ENCODE measurements at regions not wholly inside any gene's neighbourhood (a gene's known extent, or its start where the extent isn't known, plus 50 kb on each side); places are given as distances from the start of the nearest gene placed in this dataset.
"Not testable (repeated sequence)": the region's sequence is repeated elsewhere in the genome, so short reads cannot be mapped to it uniquely, and the experiment has no call there.

- H3K36me3 Mint-ChIP-seq (ENCODE audit: low read depth, unreplicated experiment); H3K9me3 Mint-ChIP-seq (ENCODE audit: unreplicated experiment); H3K27ac Mint-ChIP-seq (ENCODE audit: unreplicated experiment); H3K4me1 Mint-ChIP-seq (ENCODE audit: unreplicated experiment); H3K4me3 Mint-ChIP-seq (ENCODE audit: unreplicated experiment); H3K27me3 Mint-ChIP-seq (ENCODE audit: unreplicated experiment); DNase-seq (ENCODE audit: low spot score): not testable (repeated sequence)
- peak; percentile 85 for TF ChIP-seq CTCF (IDR thresholded peaks at IDR 0.05; ENCODE audit: unreplicated experiment)
Measured at GRCh38 chr5:62224987-62225601, 80.9 kb upstream of the KIF2A start.

GRCh38 chr5:62230876-62231388 is 75.1 kb upstream of the KIF2A start:
- not testable (repeated sequence) for H3K27me3 Mint-ChIP-seq (ENCODE audit: unreplicated experiment); H3K27ac Mint-ChIP-seq (ENCODE audit: unreplicated experiment); H3K9me3 Mint-ChIP-seq (ENCODE audit: unreplicated experiment)

GRCh38 chr5:62231576-62231975 is 74.4 kb upstream of the KIF2A start:
- no peak overlapping the region for H3K27ac Mint-ChIP-seq (ENCODE audit: unreplicated experiment)
- no peak for DNase-seq (ENCODE audit: low spot score)
- H3K27me3 Mint-ChIP-seq (ENCODE audit: unreplicated experiment) = no peaks in the 10 kb centered on the region
- no peak for TF ChIP-seq CTCF (IDR thresholded peaks at IDR 0.05; ENCODE audit: unreplicated experiment)
- H3K4me1 Mint-ChIP-seq (ENCODE audit: unreplicated experiment) = peaks cover 10% of the 10 kb centered on the region
- no peak overlapping the region for H3K4me3 Mint-ChIP-seq (ENCODE audit: unreplicated experiment)
- no peaks in the 10 kb centered on the region for H3K36me3 Mint-ChIP-seq (ENCODE audit: low read depth, unreplicated experiment)
- no peaks in the 10 kb centered on the region for H3K9me3 Mint-ChIP-seq (ENCODE audit: unreplicated experiment)

More at GRCh38 chr5:62230876-62231388, 75.1 kb upstream of the KIF2A start:
- H3K4me1 Mint-ChIP-seq (ENCODE audit: unreplicated experiment) = peaks cover 10% of the 10 kb centered on the region
- not testable (repeated sequence) for H3K36me3 Mint-ChIP-seq (ENCODE audit: low read depth, unreplicated experiment); DNase-seq (ENCODE audit: low spot score); H3K4me3 Mint-ChIP-seq (ENCODE audit: unreplicated experiment)

GRCh38 chr5:62232218-62232617 is 73.8 kb upstream of the KIF2A start:
- H3K4me1 Mint-ChIP-seq (ENCODE audit: unreplicated experiment) = peaks cover 10% of the 10 kb centered on the region
- H3K36me3 Mint-ChIP-seq (ENCODE audit: low read depth, unreplicated experiment); H3K27me3 Mint-ChIP-seq (ENCODE audit: unreplicated experiment); H3K4me3 Mint-ChIP-seq (ENCODE audit: unreplicated experiment); DNase-seq (ENCODE audit: low spot score); H3K9me3 Mint-ChIP-seq (ENCODE audit: unreplicated experiment); H3K27ac Mint-ChIP-seq (ENCODE audit: unreplicated experiment): not testable (repeated sequence)

- not testable (repeated sequence) for H3K27ac Mint-ChIP-seq (ENCODE audit: unreplicated experiment); H3K9me3 Mint-ChIP-seq (ENCODE audit: unreplicated experiment); H3K27me3 Mint-ChIP-seq (ENCODE audit: unreplicated experiment)
Measured at GRCh38 chr5:62233083-62234046, 72.6 kb upstream of the KIF2A start.

GRCh38 chr5:62236593-62236992 is 69.4 kb upstream of the KIF2A start:
- H3K27ac Mint-ChIP-seq (ENCODE audit: unreplicated experiment); H3K9me3 Mint-ChIP-seq (ENCODE audit: unreplicated experiment); H3K4me3 Mint-ChIP-seq (ENCODE audit: unreplicated experiment); H3K27me3 Mint-ChIP-seq (ENCODE audit: unreplicated experiment); DNase-seq (ENCODE audit: low spot score); H3K36me3 Mint-ChIP-seq (ENCODE audit: low read depth, unreplicated experiment); H3K4me1 Mint-ChIP-seq (ENCODE audit: unreplicated experiment): not testable (repeated sequence)

More at GRCh38 chr5:62233083-62234046, 72.6 kb upstream of the KIF2A start:
- not testable (repeated sequence) for H3K4me3 Mint-ChIP-seq (ENCODE audit: unreplicated experiment); DNase-seq (ENCODE audit: low spot score); H3K36me3 Mint-ChIP-seq (ENCODE audit: low read depth, unreplicated experiment)
- H3K4me1 Mint-ChIP-seq (ENCODE audit: unreplicated experiment) = peaks cover 10% of the 10 kb centered on the region

- H3K36me3 Mint-ChIP-seq (ENCODE audit: low read depth, unreplicated experiment); H3K4me1 Mint-ChIP-seq (ENCODE audit: unreplicated experiment); H3K9me3 Mint-ChIP-seq (ENCODE audit: unreplicated experiment); H3K27me3 Mint-ChIP-seq (ENCODE audit: unreplicated experiment); H3K4me3 Mint-ChIP-seq (ENCODE audit: unreplicated experiment); DNase-seq (ENCODE audit: low spot score); H3K27ac Mint-ChIP-seq (ENCODE audit: unreplicated experiment): not testable (repeated sequence)
Measured at GRCh38 chr5:62237944-62238343, 68.1 kb upstream of the KIF2A start.

- H3K4me3 Mint-ChIP-seq (ENCODE audit: unreplicated experiment); H3K36me3 Mint-ChIP-seq (ENCODE audit: low read depth, unreplicated experiment); H3K27me3 Mint-ChIP-seq (ENCODE audit: unreplicated experiment); DNase-seq (ENCODE audit: low spot score); H3K27ac Mint-ChIP-seq (ENCODE audit: unreplicated experiment); H3K9me3 Mint-ChIP-seq (ENCODE audit: unreplicated experiment); H3K4me1 Mint-ChIP-seq (ENCODE audit: unreplicated experiment): not testable (repeated sequence)
Measured at GRCh38 chr5:62238584-62238983, 67.4 kb upstream of the KIF2A start.

GRCh38 chr5:62240494-62240893 is 65.5 kb upstream of the KIF2A start:
- not testable (repeated sequence) for DNase-seq (ENCODE audit: low spot score); H3K36me3 Mint-ChIP-seq (ENCODE audit: low read depth, unreplicated experiment); H3K4me1 Mint-ChIP-seq (ENCODE audit: unreplicated experiment); H3K9me3 Mint-ChIP-seq (ENCODE audit: unreplicated experiment); H3K27ac Mint-ChIP-seq (ENCODE audit: unreplicated experiment); H3K4me3 Mint-ChIP-seq (ENCODE audit: unreplicated experiment); H3K27me3 Mint-ChIP-seq (ENCODE audit: unreplicated experiment)

- not testable (repeated sequence) for H3K27ac Mint-ChIP-seq (ENCODE audit: unreplicated experiment); H3K27me3 Mint-ChIP-seq (ENCODE audit: unreplicated experiment); H3K4me1 Mint-ChIP-seq (ENCODE audit: unreplicated experiment); H3K4me3 Mint-ChIP-seq (ENCODE audit: unreplicated experiment); H3K9me3 Mint-ChIP-seq (ENCODE audit: unreplicated experiment); H3K36me3 Mint-ChIP-seq (ENCODE audit: low read depth, unreplicated experiment); DNase-seq (ENCODE audit: low spot score)
Measured at GRCh38 chr5:62242000-62242399, 64.0 kb upstream of the KIF2A start.
